UCSD-AML1 (cell line): ENCODE measurements at regions not wholly inside any gene's neighbourhood (a gene's known extent, or its start where the extent isn't known, plus 50 kb on each side); places are given as distances from the start of the nearest gene placed in this dataset.
A peak's percentile ranks its signal among the peaks of the same experiment; 100 is the strongest.

Experiments used
- DNase-seq: peaks from one replicate; lab custom pipeline; 2025; ENCODE audit not compliant: unreplicated experiment; lab: John Stamatoyannopoulos, UW

DNA sequence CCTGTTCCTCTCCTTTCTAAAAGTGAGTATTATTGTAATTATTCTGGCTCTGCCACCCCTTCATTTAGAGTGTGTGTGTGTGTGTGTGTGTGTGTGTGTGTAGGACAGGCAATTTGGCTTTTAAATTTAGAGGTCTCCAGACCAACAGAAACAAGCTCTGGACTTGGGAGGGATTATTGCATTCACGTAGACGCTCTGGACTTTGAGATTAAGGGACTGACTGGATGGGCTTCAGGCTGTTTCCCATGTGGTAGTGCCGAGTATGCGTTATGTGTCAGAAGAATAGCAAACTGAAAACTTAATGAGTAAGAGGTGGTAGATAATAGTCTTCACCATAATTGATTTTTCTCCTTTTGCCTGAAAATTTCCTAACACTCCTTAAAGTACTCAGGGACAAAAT is 281.9 kb downstream of the USP25 start:
- no peak for DNase-seq

- no peak for DNase-seq
Measured at GRCh38 chr21:16013570-16013969, 283.8 kb downstream of the USP25 start.

DNA sequence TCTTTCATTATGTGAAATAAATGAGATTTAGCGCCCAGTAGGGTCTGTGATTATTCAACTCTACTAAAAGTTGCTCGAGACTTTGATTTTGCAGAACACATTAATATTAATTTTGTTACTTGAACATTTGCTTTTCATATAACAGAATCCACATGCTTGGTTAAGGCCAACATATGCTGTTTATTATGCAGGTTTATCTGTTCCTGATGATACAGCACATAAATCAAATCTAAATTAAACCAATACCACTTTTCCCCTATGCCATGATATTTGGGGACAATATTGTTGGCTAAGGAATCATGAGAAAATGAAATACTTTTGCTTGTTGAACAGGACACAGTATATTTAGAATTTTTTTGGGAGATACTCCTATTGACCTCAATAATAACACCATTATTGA is 291.1 kb downstream of the USP25 start:
- DNase-seq: no peak

GRCh38 chr21:16022116-16022515 is 292.3 kb downstream of the USP25 start:
- no peak for DNase-seq

GRCh38 chr21:16022921-16023320 is 293.1 kb downstream of the USP25 start:
- no peak for DNase-seq

GRCh38 chr21:16028142-16028541 is 298.4 kb downstream of the USP25 start:
- no peak for DNase-seq

GRCh38 chr21:16028941-16029464 is 299.2 kb downstream of the USP25 start:
- no peak for DNase-seq

DNA sequence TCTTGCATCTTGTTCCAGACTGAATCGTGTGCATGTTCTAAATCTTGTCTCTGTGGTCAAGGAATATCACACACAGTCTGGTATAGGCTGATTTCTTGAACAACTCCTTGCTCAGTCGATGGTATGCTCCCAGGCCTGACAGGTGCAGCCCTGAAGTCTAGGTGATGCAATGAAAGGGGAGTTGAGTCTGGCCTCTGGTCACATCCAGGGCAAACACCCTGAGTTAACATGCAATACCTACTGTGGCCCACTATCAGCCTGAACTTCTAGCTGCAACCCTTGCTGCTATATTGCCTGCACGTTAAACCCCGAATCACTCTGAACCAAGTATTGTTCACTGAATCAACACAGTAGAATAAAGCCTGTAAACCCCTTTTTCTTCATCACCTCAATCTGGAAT is 303.4 kb downstream of the USP25 start:
- no peak for DNase-seq

DNA sequence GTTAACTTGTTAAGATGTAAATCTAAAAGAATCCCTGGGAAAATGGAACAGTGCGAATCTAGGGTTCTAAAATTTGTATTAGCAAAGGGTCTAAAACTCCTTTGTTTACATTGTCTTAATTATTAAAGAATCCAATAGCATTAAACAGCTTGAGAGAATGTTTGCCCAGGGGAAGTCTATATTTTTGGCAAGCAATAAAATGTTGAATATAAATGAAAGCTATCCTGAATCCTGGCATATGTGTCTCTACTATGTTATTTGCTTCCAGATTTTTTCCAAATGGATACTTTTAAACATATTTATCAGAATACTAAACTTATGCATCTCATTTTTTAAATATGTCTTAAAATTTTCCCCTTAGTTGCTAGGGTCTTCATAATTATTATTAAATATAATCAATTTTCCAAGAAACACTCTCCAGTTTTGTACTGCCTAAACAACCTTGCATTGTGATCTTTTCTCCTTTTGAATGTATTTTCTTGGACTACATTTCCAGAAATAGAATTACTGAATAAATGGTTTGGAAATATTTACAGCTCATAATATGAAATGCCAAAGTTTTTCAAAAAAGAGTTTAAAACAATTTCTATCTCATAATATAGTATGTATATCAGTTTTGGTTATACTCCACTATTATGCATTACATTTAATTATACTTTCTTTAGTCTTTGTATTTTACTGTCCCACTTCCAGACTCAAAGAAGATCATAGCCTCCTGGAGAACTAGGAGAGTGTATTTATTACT is 304.8 kb downstream of the USP25 start:
- no peak for DNase-seq

- DNase-seq: peak; percentile 24
Measured at GRCh38 chr21:16037421-16037955, 307.7 kb downstream of the USP25 start.

DNA sequence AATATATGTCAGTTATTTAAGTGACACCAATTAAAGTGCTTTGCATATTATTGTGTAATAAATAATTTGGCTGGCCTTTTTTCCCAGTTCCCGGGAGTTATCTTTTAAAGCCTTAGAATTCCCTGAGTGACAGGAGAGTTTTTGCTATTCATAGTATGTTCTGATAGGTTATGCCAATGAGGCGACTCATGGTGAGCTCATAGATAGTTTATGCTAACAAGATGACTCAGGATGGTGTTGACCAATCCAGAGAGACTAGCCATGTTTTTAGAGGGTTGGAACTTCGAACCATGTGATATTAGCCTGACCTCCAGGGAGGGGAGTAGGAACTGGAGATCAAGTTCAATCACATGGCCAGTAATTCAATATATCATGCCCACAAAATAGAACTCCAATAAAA is 310.8 kb downstream of the USP25 start:
- no peak for DNase-seq

DNA sequence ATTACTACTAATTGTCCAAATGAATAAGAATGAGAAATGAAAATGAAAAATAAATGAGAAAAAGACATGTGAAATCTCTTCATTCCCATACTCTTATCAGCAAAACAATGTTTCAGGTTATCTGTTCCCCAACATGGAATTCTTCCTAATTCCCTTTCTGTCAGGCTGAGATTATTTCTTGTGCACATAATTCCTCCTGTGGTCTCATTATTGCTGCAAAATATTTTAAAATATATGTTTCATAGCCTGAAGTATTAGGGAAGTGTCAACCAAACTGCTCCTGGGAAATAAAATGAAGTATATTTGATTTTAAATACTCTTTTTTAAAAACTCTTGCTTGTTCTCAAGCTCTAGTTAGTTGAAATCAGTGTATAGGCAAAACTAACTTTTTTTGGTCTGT is 314.9 kb downstream of the USP25 start:
- DNase-seq: no peak

- DNase-seq: no peak
Measured at GRCh38 chr21:16046656-16047330, 317.0 kb downstream of the USP25 start.

- DNase-seq: no peak
Measured at GRCh38 chr21:16047904-16048303, 318.1 kb downstream of the USP25 start.

DNA sequence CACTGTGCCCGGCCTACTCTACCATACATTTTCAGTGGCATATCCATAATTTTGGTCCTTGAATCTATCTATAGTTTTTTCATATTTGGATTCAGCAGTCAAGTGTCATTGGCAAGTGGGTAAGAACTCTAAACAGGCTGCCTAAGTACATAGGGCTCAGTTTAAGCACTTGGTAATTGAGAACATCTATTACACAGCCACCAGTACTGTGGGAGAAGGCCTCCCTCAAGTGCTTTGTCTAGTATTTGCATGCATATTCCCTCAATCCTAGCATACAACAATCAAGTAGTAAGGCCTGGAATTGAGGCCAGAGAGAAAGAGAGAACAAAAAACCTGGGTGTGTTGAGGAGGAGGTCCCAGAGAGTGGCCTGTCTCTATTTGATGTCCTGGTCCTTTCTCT is 325.2 kb downstream of the USP25 start:
- no peak for DNase-seq

DNA sequence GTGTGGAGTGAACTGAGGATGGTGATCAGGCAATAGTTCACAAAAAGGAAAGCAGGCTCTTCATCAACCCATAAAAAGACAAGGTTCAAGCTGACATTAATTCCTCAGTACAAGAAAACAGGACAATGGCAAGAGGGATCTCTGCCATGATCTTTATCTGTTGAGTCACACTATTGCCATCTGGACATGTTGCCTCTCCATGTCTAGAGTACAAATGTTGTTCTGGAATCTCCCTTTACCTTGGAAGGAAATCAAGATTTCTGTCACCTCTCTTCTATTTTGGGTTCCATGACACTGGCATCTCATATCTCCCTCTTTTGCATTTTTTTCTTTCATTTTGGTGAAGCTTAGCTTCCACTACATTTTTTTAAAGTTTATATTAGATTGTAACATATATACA is 329.1 kb downstream of the USP25 start:
- no peak for DNase-seq

- no peak for DNase-seq
Measured at GRCh38 chr21:16059981-16060380, 330.2 kb downstream of the USP25 start.

DNA sequence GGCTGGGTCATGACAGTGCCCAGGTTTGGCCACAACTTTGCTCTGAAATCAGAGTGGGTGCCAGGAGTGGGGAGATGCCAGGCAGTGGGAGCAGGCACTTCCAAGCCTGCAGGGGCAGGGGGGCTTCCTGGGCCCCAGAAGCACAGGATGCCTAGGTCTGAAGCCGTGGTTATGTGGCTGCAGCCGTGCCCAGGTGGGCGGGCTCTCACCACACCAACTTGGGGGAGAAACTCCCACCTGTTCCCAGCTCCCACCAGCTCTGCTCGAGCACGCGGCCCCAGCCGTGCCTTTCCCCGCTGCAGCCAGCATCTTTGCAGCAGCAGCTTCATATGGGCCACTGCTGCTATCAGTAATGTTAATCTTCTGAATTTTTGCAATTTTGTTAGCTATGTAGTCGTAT is 331.4 kb downstream of the USP25 start:
- DNase-seq: no peak

DNA sequence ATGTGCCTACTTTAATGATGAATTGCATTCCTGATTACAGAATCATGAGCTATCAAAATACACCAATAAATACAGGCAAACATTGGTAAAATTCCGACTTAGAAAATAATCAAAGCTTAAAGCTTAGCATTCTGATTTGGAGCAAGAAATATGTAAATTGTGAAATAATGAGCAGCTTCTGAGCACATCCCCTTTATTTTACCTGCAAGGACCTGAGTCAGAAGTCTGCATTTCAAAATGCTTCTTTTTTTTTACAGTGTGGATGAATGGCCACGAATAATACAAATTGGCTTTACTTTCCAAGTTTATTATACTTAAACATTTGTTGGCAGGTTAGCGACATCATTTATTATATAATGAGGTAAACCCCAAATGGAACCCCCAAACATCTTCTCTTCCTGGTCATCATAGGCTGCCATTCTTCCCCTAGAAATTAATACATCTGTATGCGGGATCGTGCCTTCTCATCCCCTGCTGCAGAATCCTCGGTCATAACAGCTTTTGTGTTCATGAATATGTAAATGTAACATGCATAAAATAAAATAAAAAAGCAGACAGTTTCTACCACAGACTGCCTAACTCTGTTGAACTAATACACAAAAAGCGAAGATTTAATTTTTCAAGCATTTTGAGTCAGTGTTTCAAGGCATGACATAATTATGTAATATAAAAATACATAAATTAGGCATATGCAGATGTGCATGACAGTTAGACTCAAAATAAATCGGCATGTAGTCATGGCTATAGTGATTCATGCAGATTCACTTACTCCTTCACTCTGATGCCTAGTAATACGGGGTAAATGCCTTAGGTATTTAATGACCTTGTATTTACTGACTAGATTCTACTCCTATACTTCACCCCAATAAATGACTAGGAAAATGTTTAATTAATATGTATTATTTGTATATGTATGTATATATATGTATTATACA is 339.7 kb downstream of the USP25 start:
- DNase-seq: no peak

- DNase-seq: no peak
Measured at GRCh38 chr21:16070207-16070651, 340.4 kb downstream of the USP25 start.

DNA sequence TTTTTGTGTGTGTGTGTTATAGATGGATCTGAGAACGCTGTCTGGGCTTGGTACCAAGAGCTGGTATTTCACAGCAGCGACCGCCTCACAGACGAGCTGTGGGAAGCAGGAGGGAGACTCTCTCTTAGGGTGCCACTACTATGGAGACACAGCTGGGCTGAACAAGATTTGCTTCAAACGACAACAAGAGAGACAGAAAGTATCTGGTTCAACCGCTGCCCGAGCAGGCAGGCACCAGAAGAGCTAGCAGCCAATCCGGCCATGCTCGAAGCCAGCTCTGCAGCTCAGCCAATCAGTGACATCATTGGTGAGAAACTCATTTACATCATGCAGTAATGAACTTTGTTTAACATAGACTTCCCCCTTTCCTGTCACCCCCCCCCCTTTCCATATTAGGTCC is 341.3 kb downstream of the USP25 start:
- DNase-seq: no peak
